SK-N-SH treated with all-trans-retinoic acid at 6 μM for 48 hours (cell line): ENCODE measurements at regions not wholly inside any gene's neighbourhood (a gene's known extent, or its start where the extent isn't known, plus 50 kb on each side); places are given as distances from the start of the nearest gene placed in this dataset.
"Not testable (repeated sequence)": the region's sequence is repeated elsewhere in the genome, so short reads cannot be mapped to it uniquely, and the experiment has no call there.

ENCODE experiments used
- ATAC-seq: fragments of 200-7000 bp; cut with Tn5 transposase; 3 replicates; pipeline ENCODE4 v1.9.1; 2020; ENCODE audit warnings: mild to moderate bottlenecking, moderate library complexity
- ARNTL ChIP-seq: fragments of 450-650 bp; formaldehyde crosslinking; IDR thresholded peaks from 2 replicates; pipeline ENCODE4 v1.5.0; 2020; ENCODE audit warnings: low read depth, mild to moderate bottlenecking, moderate library complexity, borderline replicate concordance
- BACH2 ChIP-seq: fragments of 250-450 bp; sonication (Bioruptor Pico); IDR thresholded peaks from 2 replicates; pipeline ENCODE4 v1.9.0; 2021; ENCODE audit warnings: mild to moderate bottlenecking, borderline replicate concordance
- CREB5 ChIP-seq: fragments of 250-450 bp; sonication (Bioruptor Pico); IDR thresholded peaks from 2 replicates; pipeline ENCODE4 v1.5.1; 2020; ENCODE audit warnings: low read depth, mild to moderate bottlenecking, moderate library complexity
- CSDC2 ChIP-seq: fragments of 250-450 bp; sonication (Bioruptor Pico); IDR thresholded peaks from 2 replicates; pipeline ENCODE4 v1.5.0; 2020; ENCODE audit warnings: mild to moderate bottlenecking, moderate library complexity
- CSRNP3 ChIP-seq: fragments of 250-450 bp; sonication (Bioruptor Pico); IDR thresholded peaks from 2 replicates; pipeline ENCODE4 v1.5.1; 2021; ENCODE audit warnings: mild to moderate bottlenecking, moderate library complexity
- ESRRG ChIP-seq: fragments of 250-450 bp; sonication (Bioruptor Pico); IDR thresholded peaks from 2 replicates; pipeline ENCODE4 v1.6.1; 2021; ENCODE audit warnings: mild to moderate bottlenecking
- GLIS3 ChIP-seq: fragments of 250-450 bp; sonication (Bioruptor Pico); IDR thresholded peaks from 2 replicates; pipeline ENCODE4 v1.5.0; 2020; ENCODE audit warnings: mild to moderate bottlenecking, moderate library complexity
- ISL1 ChIP-seq: fragments of 250-450 bp; sonication (Bioruptor Pico); IDR thresholded peaks from 2 replicates; pipeline ENCODE4 v2.1.2; 2022; ENCODE audit warnings: mild to moderate bottlenecking, moderate library complexity
- OSR1 ChIP-seq: fragments of 250-450 bp; sonication (Bioruptor Pico); IDR thresholded peaks from 2 replicates; pipeline ENCODE4 v1.8.0; 2022; ENCODE audit warnings: moderate library complexity, mild to moderate bottlenecking, inconsistent platforms
- POU6F1 ChIP-seq: fragments of 250-450 bp; sonication (Bioruptor Pico); IDR thresholded peaks from 2 replicates; pipeline ENCODE4 v1.8.0; 2021; ENCODE audit warnings: low read depth, mild to moderate bottlenecking, moderate library complexity, borderline replicate concordance
- RARB ChIP-seq: fragments of 250-450 bp; sonication (Bioruptor Pico); IDR thresholded peaks from 2 replicates; pipeline ENCODE4 v1.8.0; 2021; ENCODE audit warnings: mild to moderate bottlenecking, moderate library complexity
- SNAI2 ChIP-seq: fragments of 250-450 bp; sonication (Bioruptor Pico); IDR thresholded peaks from 2 replicates; pipeline ENCODE4 v1.5.0; 2020; ENCODE audit warnings: mild to moderate bottlenecking, moderate library complexity
- TCF4 ChIP-seq: fragments of 250-450 bp; sonication (Bioruptor Pico); IDR thresholded peaks from 2 replicates; pipeline ENCODE4 v1.8.0; 2021; ENCODE audit warnings: mild to moderate bottlenecking, moderate library complexity, borderline replicate concordance
- ZC3H10 ChIP-seq: fragments of 250-450 bp; sonication (Bioruptor Pico); IDR thresholded peaks from 2 replicates; pipeline ENCODE4 v1.5.1; 2021; ENCODE audit warnings: mild to moderate bottlenecking, moderate library complexity
- ZFP3 ChIP-seq: fragments of 250-450 bp; sonication (Bioruptor Pico); IDR thresholded peaks from 2 replicates; pipeline ENCODE4 v1.5.0; 2020; ENCODE audit warnings: mild to moderate bottlenecking, moderate library complexity
- ZFP30 ChIP-seq: fragments of 450-650 bp; formaldehyde crosslinking; IDR thresholded peaks from 2 replicates; pipeline ENCODE4 v1.5.0; 2022; ENCODE audit warnings: mild to moderate bottlenecking, moderate library complexity
- ZNF565 ChIP-seq: fragments of 450-650 bp; formaldehyde crosslinking; conservative IDR thresholded peaks from 2 replicates; pipeline ENCODE4 v1.5.0; 2020; ENCODE audit warnings: low read depth, mild to moderate bottlenecking, moderate library complexity
- ZNF8 ChIP-seq: fragments of 450-650 bp; formaldehyde crosslinking; IDR thresholded peaks from 2 replicates; pipeline ENCODE4 v1.5.0; 2020; ENCODE audit warnings: mild to moderate bottlenecking, moderate library complexity
- TF ChIP-seq, protein P1 (sequence below): fragments of 250-450 bp; sonication (Bioruptor Pico); IDR thresholded peaks from 2 replicates; pipeline ENCODE4 v1.5.0; 2020; ENCODE audit warnings: mild to moderate bottlenecking, moderate library complexity
- TF ChIP-seq, protein P2 (sequence below): fragments of 250-450 bp; sonication (Bioruptor Pico); IDR thresholded peaks from 2 replicates; pipeline ENCODE4 v1.8.0; 2020; ENCODE audit warnings: mild to moderate bottlenecking, moderate library complexity, borderline replicate concordance

DNA sequence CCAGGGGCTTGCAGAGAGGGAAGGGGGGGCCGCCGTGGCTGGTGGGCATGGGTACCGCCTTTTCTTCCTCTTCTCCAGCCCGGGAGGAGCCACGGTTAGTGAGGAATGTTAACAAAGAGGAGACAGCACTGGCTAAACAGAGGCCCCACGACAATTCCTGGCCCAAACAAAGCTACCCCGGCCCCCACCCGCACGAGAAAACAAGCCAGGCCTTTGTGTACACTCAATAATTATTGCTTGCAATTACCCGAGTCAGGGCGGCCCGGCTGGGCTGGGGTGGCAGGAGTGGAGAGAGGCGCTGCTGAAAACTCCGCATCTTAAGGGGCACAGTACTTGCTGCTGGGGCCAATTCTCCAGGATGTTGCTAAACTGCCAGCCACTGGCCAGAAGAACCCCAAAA lies 56.4 kb downstream of the IRX5 start (continued):
- no peak for TF ChIP-seq TCF4 (CRISPR knock-in tag)
- TF ChIP-seq ZNF565 (CRISPR knock-in tag), result no peak
- no peak for TF ChIP-seq ZFP3 (CRISPR knock-in tag)
- TF ChIP-seq ZNF8 (CRISPR knock-in tag), result no peak
- TF ChIP-seq CREB5 (CRISPR knock-in tag), result no peak

- no peak for ATAC-seq
- TF ChIP-seq GLIS3 (CRISPR knock-in tag) (no peak), ZNF565 (CRISPR knock-in tag) (no peak), ZC3H10 (CRISPR knock-in tag) (no peak), ISL1 (CRISPR knock-in tag) (no peak), TCF4 (CRISPR knock-in tag) (no peak), CSRNP3 (CRISPR knock-in tag) (no peak), ZFP30 (CRISPR knock-in tag) (no peak), CSDC2 (CRISPR knock-in tag) (no peak), SNAI2 (CRISPR knock-in tag) (no peak), RARB (CRISPR knock-in tag) (no peak), BACH2 (CRISPR knock-in tag) (no peak), ESRRG (CRISPR knock-in tag) (no peak), OSR1 (CRISPR knock-in tag) (no peak), ARNTL (no peak), ZFP3 (CRISPR knock-in tag) (no peak), POU6F1 (CRISPR knock-in tag) (no peak)
- TF ChIP-seq, protein P1, sequence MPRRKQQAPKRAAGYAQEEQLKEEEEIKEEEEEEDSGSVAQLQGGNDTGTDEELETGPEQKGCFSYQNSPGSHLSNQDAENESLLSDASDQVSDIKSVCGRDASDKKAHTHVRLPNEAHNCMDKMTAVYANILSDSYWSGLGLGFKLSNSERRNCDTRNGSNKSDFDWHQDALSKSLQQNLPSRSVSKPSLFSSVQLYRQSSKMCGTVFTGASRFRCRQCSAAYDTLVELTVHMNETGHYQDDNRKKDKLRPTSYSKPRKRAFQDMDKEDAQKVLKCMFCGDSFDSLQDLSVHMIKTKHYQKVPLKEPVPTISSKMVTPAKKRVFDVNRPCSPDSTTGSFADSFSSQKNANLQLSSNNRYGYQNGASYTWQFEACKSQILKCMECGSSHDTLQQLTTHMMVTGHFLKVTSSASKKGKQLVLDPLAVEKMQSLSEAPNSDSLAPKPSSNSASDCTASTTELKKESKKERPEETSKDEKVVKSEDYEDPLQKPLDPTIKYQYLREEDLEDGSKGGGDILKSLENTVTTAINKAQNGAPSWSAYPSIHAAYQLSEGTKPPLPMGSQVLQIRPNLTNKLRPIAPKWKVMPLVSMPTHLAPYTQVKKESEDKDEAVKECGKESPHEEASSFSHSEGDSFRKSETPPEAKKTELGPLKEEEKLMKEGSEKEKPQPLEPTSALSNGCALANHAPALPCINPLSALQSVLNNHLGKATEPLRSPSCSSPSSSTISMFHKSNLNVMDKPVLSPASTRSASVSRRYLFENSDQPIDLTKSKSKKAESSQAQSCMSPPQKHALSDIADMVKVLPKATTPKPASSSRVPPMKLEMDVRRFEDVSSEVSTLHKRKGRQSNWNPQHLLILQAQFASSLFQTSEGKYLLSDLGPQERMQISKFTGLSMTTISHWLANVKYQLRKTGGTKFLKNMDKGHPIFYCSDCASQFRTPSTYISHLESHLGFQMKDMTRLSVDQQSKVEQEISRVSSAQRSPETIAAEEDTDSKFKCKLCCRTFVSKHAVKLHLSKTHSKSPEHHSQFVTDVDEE (CRISPR knock-in tag), result no peak
- TF ChIP-seq, protein P2, sequence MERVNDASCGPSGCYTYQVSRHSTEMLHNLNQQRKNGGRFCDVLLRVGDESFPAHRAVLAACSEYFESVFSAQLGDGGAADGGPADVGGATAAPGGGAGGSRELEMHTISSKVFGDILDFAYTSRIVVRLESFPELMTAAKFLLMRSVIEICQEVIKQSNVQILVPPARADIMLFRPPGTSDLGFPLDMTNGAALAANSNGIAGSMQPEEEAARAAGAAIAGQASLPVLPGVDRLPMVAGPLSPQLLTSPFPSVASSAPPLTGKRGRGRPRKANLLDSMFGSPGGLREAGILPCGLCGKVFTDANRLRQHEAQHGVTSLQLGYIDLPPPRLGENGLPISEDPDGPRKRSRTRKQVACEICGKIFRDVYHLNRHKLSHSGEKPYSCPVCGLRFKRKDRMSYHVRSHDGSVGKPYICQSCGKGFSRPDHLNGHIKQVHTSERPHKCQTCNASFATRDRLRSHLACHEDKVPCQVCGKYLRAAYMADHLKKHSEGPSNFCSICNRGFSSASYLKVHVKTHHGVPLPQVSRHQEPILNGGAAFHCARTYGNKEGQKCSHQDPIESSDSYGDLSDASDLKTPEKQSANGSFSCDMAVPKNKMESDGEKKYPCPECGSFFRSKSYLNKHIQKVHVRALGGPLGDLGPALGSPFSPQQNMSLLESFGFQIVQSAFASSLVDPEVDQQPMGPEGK (CRISPR knock-in tag), result no peak
- TF ChIP-seq, all 23 proteins: peak for 0
Observed at GRCh38 chr16:54991525-54991924, 60.9 kb downstream of the IRX5 start.

DNA sequence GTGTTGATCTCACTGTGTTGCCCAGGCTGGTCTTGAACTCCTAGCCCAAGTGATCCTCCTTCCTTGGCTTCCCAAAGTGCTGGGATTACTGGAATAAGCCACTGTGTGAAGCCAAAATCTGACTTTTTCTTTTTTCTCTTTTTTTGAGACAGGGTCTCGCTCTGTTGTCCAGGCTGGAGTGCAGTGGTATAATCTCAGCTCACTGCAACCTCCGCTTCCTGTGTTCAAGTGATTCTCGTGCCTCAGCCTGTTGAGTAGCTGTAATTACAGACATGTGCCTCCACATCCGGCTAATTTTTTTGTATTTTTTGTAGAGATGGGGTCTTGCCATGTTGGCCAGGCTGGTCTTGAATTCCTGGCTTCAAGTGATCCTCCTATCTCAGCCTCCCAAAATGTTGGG lies 61.3 kb downstream of the IRX5 start:
- not testable (repeated sequence) for ATAC-seq
